Endothelial cell of umbilical vein (primary cell): ENCODE measurements at regions not wholly inside any gene's neighbourhood (a gene's known extent, or its start where the extent isn't known, plus 50 kb on each side); places are given as distances from the start of the nearest gene placed in this dataset.

Experiments
- BruUV-seq: library from RNA; stranded (reverse); fragments of 400-500 nt; replicated peaks from 2 replicates; lab custom pipeline; 2021; lab: Mats Ljungman, UMichigan
- CTCF ChIA-PET: fragments of 300-600, 350-600 bp; sonication (Branson Sonifier 250); formaldehyde crosslinking; loops from one replicate; lab custom pipeline; 2021; ENCODE audit warnings: antibody characterized with exemption, inconsistent platforms; lab: Charles Lee
- POLR2A ChIA-PET: fragments of 300-600, 350-600 bp; sonication (Branson Sonifier 250); formaldehyde crosslinking; loops from one replicate; lab custom pipeline; 2021; ENCODE audit warnings: antibody characterized with exemption, inconsistent platforms; lab: Charles Lee
- DNase-seq: peaks from one replicate; pipeline ENCODE4 v3.0.0-alpha.2; 2011; ENCODE audit warnings: low read depth, low spot score
- FAIRE-seq: peaks from 2 replicates; lab custom pipeline; 2011; peaks lifted over from hg19 to GRCh38; lab: Jason Lieb, UNC
- H2AFZ ChIP-seq: 2 replicates; pipeline ENCODE4 v1.6.0; 2012; ENCODE audit warnings: low read depth, low read length, control low read depth, inconsistent platforms
- H3K27ac ChIP-seq: 2 replicates; pipeline ENCODE4 v1.5.1; 2011; ENCODE audit warnings: low read depth, mild to moderate bottlenecking, control low read depth, low read length, moderate library complexity; ENCODE audit not compliant: insufficient read depth
- H3K27me3 ChIP-seq, 2 experiments: 2 replicates each; pipeline versions ENCODE4 v1.6.0 to v1.6.1; 2011; ENCODE audit warnings: low read length in 2 of 2, mixed read lengths in 1 of 2; ENCODE audit not compliant: control insufficient read depth in 2 of 2, insufficient read depth in 2 of 2
- H3K36me3 ChIP-seq, 2 experiments: 2 replicates in 1 of 2; 3 replicates in 1 of 2; pipeline ENCODE4 v1.5.1; 2011; ENCODE audit warnings: low read length in 2 of 2, mild to moderate bottlenecking in 1 of 2, moderate library complexity in 1 of 2; ENCODE audit not compliant: control insufficient read depth in 2 of 2, insufficient read depth in 2 of 2; ENCODE audit errors: extremely low read depth in 1 of 2
- H3K4me1 ChIP-seq: 3 replicates; pipeline ENCODE4 v1.5.1; 2011; ENCODE audit warnings: mild to moderate bottlenecking, low read length; ENCODE audit not compliant: control insufficient read depth, insufficient read depth; ENCODE audit errors: extremely low read depth
- H3K4me2 ChIP-seq: 2 replicates; pipeline ENCODE4 v1.6.1; 2011; ENCODE audit warnings: low read length, control low read depth, mixed read lengths; ENCODE audit not compliant: insufficient read depth
- H3K4me3 ChIP-seq, 3 experiments: fragments of 200-600 bp in 1 of 3; sonication (generic), shearing (Covaris generic) in 1 of 3; replicated peaks in 1 of 3; 2 replicates each; pipeline ENCODE4 v1.5.1; 2011 to 2016; ENCODE audit warnings: control low read depth in 3 of 3, low read length in 3 of 3, mild to moderate bottlenecking in 2 of 3, inconsistent platforms in 1 of 3, low read depth in 1 of 3, moderate library complexity in 1 of 3; ENCODE audit not compliant: insufficient read depth in 1 of 3
- H3K79me2 ChIP-seq: 2 replicates; pipeline ENCODE4 v1.6.0; 2012; ENCODE audit warnings: low read length, inconsistent platforms; ENCODE audit not compliant: control insufficient read depth, insufficient read depth
- H3K9ac ChIP-seq: replicated peaks from 2 replicates; pipeline ENCODE3; 2011; ENCODE audit warnings: low read length, control low read depth; ENCODE audit not compliant: insufficient read depth; ENCODE audit errors: extremely low read depth
- H3K9me1 ChIP-seq: replicated peaks from 3 replicates; pipeline ENCODE4 v1.6.0; 2011; ENCODE audit warnings: mild to moderate bottlenecking, low read length; ENCODE audit not compliant: control insufficient read depth, insufficient read depth; ENCODE audit errors: extremely low read depth
- H3K9me3 ChIP-seq: replicated peaks from 2 replicates; pipeline ENCODE4 v1.5.1; 2012; ENCODE audit warnings: low read length, inconsistent platforms; ENCODE audit not compliant: control insufficient read depth, insufficient read depth
- H4K20me1 ChIP-seq: replicated peaks from 2 replicates; pipeline ENCODE3; 2011; ENCODE audit warnings: mild to moderate bottlenecking, low read length; ENCODE audit not compliant: control insufficient read depth, insufficient read depth; ENCODE audit errors: extremely low read depth
- EZH2 ChIP-seq: IDR thresholded peaks from 2 replicates; pipeline ENCODE4 v1.6.1; 2012; ENCODE audit warnings: borderline replicate concordance, low read depth, mild to moderate bottlenecking, moderate library complexity, low read length, inconsistent platforms; ENCODE audit not compliant: severe bottlenecking
- FOS ChIP-seq: IDR thresholded peaks from 2 replicates; pipeline ENCODE4 v1.6.1; 2011; ENCODE audit warnings: mild to moderate bottlenecking, low read length, moderate library complexity, borderline replicate concordance; ENCODE audit not compliant: insufficient read depth
- GATA2 ChIP-seq: IDR thresholded peaks from 2 replicates; pipeline ENCODE4 v1.7.0; 2011; ENCODE audit warnings: low read depth, mild to moderate bottlenecking, moderate library complexity, mixed read lengths, low read length; ENCODE audit not compliant: insufficient read length, insufficient read depth
- JUN ChIP-seq: IDR thresholded peaks from 2 replicates; pipeline ENCODE4 v1.6.1; 2011; ENCODE audit warnings: borderline replicate concordance, low read depth; ENCODE audit not compliant: insufficient read length, insufficient read depth
- MYC ChIP-seq: IDR thresholded peaks from one replicate; pipeline ENCODE4 v1.6.1; 2011; ENCODE audit warnings: mild to moderate bottlenecking, low read depth, low read length
- POLR2A ChIP-seq: IDR thresholded peaks from 2 replicates; pipeline ENCODE4 v1.6.1; 2012; ENCODE audit warnings: low read depth, mild to moderate bottlenecking, control low read depth, low read length
- POLR2AphosphoS5 ChIP-seq: IDR thresholded peaks from 2 replicates; pipeline ENCODE4 v1.6.1; 2012; ENCODE audit warnings: low read depth, mild to moderate bottlenecking, control low read depth, low read length, moderate library complexity; ENCODE audit not compliant: insufficient read depth
- dilution Hi-C: fragments of 300-500 bp; cut with MboI; formaldehyde crosslinking; loops from one replicate; pipeline ENCODE4 v1.15.0; 2019; ENCODE audit warnings: low sequenced_read_pairs; ENCODE audit not compliant: extremely low pct_ligation_motif_present
- intact Hi-C: fragments of 100-400 bp; cut with micrococcal nuclease; formaldehyde crosslinking; loops from one replicate; pipeline ENCODE4 v1.10.0; 2022
- TF ChIP-seq, protein P1 (sequence below), 2 donors: IDR thresholded peaks; 1 replicate in 1 of 2; 2 replicates in 1 of 2; pipeline ENCODE4 v1.5.1; 2011; ENCODE audit warnings: low read length in 2 of 2, mild to moderate bottlenecking in 2 of 2, moderate library complexity in 2 of 2, control low read depth in 1 of 2, inconsistent platforms in 1 of 2, low read depth in 1 of 2; ENCODE audit not compliant: insufficient read depth in 1 of 2; ENCODE audit errors: extremely low read depth in 1 of 2
- TF ChIP-seq, protein P2 (sequence below): IDR thresholded peaks from 2 replicates; pipeline ENCODE4 v1.6.1; 2011; ENCODE audit not compliant: insufficient read depth, insufficient read length

DNA sequence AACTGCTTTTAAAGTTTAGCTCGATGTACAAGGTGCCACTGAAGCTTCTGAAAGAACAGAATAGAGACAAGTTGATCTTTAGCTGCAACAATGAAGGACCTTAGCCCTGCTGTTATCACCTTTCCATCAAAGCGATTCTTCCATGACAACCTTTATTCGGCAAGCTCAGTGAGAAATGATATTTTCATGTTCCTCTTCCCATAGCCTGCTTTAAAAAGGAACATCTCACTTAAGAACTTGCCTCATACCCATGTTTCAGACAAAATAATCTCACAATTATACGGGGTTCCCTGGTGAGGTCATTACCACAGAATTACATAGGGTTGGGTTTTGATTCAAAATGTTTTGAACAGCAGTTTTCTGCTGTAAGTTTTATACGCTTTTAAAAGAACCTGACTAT is 264.2 kb downstream of the THBS2 start:
- Histone ChIP-seq H3K9me1 (no peaks in the 10 kb centered on the region), H3K4me2 (no peak overlapping the region), H3K4me1 (no peaks in the 10 kb centered on the region), H3K79me2 (no peaks in the 10 kb centered on the region), H3K36me3 (no peaks in the 10 kb centered on the region), H3K27ac (no peak overlapping the region), H2AFZ (no peak overlapping the region), H4K20me1 (no peaks in the 10 kb centered on the region), H3K9me3 (no peaks in the 10 kb centered on the region), H3K4me3 (no peak overlapping the region), H3K27me3 (no peaks in the 10 kb centered on the region), H3K9ac (no peak overlapping the region)
- DNase-seq (no peak), FAIRE-seq (no peak)
- intact Hi-C loops, result no loop called here
- BruUV-seq, result no TSS peak
- ChIA-PET POLR2A (no interaction called here), CTCF (no interaction called here)
- dilution Hi-C loops, result no loop called here
- TF ChIP-seq, protein P1, sequence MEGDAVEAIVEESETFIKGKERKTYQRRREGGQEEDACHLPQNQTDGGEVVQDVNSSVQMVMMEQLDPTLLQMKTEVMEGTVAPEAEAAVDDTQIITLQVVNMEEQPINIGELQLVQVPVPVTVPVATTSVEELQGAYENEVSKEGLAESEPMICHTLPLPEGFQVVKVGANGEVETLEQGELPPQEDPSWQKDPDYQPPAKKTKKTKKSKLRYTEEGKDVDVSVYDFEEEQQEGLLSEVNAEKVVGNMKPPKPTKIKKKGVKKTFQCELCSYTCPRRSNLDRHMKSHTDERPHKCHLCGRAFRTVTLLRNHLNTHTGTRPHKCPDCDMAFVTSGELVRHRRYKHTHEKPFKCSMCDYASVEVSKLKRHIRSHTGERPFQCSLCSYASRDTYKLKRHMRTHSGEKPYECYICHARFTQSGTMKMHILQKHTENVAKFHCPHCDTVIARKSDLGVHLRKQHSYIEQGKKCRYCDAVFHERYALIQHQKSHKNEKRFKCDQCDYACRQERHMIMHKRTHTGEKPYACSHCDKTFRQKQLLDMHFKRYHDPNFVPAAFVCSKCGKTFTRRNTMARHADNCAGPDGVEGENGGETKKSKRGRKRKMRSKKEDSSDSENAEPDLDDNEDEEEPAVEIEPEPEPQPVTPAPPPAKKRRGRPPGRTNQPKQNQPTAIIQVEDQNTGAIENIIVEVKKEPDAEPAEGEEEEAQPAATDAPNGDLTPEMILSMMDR (IDR thresholded peaks at IDR 0.05; ENCODE audit: extremely low read depth in 1 of 2, insufficient read depth in 1 of 2, low read depth in 1 of 2, low read length in 2 of 2), result no peak
- TF ChIP-seq POLR2A (no peak), GATA2 (no peak), EZH2 (no peak), POLR2AphosphoS5 (no peak), JUN (no peak), MYC (no peak), FOS (no peak)
- TF ChIP-seq, protein P2, sequence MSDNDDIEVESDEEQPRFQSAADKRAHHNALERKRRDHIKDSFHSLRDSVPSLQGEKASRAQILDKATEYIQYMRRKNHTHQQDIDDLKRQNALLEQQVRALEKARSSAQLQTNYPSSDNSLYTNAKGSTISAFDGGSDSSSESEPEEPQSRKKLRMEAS, result no peak
